Activated naive CD4-positive, alpha-beta T cell treated with anti-CD3 and anti-CD28 coated beads for 36 hours (primary cell): ENCODE measurements at regions not wholly inside any gene's neighbourhood (a gene's known extent, or its start where the extent isn't known, plus 50 kb on each side); places are given as distances from the start of the nearest gene placed in this dataset.

ENCODE experiments used
- CTCF ChIA-PET: fragments of 350-600 bp; sonication (Branson Sonifier 250); formaldehyde crosslinking; loops from one replicate; lab custom pipeline; 2021; ENCODE audit warnings: antibody characterized with exemption; lab: Charles Lee
- DNase-seq: peaks from one replicate; pipeline ENCODE4 v3.0.0-alpha.2; 2020
- H3K27ac Mint-ChIP-seq: one replicate; pipeline ENCODE4 v1.8.0; 2021; ENCODE audit warnings: mild to moderate bottlenecking, mixed read lengths
- H3K27me3 Mint-ChIP-seq: one replicate; pipeline ENCODE4 v1.8.0; 2021; ENCODE audit warnings: low read depth, mixed read lengths
- H3K36me3 Mint-ChIP-seq: one replicate; pipeline ENCODE4 v1.8.0; 2021; ENCODE audit warnings: low read depth, mixed read lengths
- H3K4me1 Mint-ChIP-seq: one replicate; pipeline ENCODE4 v1.8.0; 2021; ENCODE audit warnings: low read depth, mixed read lengths
- H3K4me3 Mint-ChIP-seq: one replicate; pipeline ENCODE4 v1.8.0; 2021; ENCODE audit warnings: mild to moderate bottlenecking, moderate library complexity, mixed read lengths
- H3K9me3 Mint-ChIP-seq: one replicate; pipeline ENCODE4 v1.8.0; 2021; ENCODE audit warnings: mixed read lengths
- intact Hi-C: fragments of 100-400 bp; cut with micrococcal nuclease; formaldehyde crosslinking; loops from one replicate; pipeline ENCODE4 v1.15.1; 2023

- no peaks in the 10 kb centered on the region for H3K4me1 Mint-ChIP-seq
- H3K9me3 Mint-ChIP-seq = no peaks in the 10 kb centered on the region
- H3K36me3 Mint-ChIP-seq = no peaks in the 10 kb centered on the region
- CTCF ChIA-PET = no interaction called here
- H3K4me3 Mint-ChIP-seq = no peak overlapping the region
- no peak for DNase-seq
- no peaks in the 10 kb centered on the region for H3K27me3 Mint-ChIP-seq
- intact Hi-C loops = no loop called here
- H3K27ac Mint-ChIP-seq = no peak overlapping the region
Observed at GRCh38 chr6:23377830-23378229, 748.2 kb upstream of the NRSN1 start.

GRCh38 chr6:23380465-23380864, 745.5 kb upstream of the NRSN1 start:
- H3K4me3 Mint-ChIP-seq = no peak overlapping the region
- H3K36me3 Mint-ChIP-seq = no peaks in the 10 kb centered on the region
- H3K9me3 Mint-ChIP-seq = no peaks in the 10 kb centered on the region
- CTCF ChIA-PET = no interaction called here
- DNase-seq = no peak
- H3K27me3 Mint-ChIP-seq = no peaks in the 10 kb centered on the region
- no peak overlapping the region for H3K27ac Mint-ChIP-seq
- H3K4me1 Mint-ChIP-seq = no peaks in the 10 kb centered on the region
- intact Hi-C loops = no loop called here

- CTCF ChIA-PET = no interaction called here
- no peaks in the 10 kb centered on the region for H3K4me1 Mint-ChIP-seq
- no peaks in the 10 kb centered on the region for H3K36me3 Mint-ChIP-seq
- no peak overlapping the region for H3K27ac Mint-ChIP-seq
- intact Hi-C loops = no loop called here
- H3K4me3 Mint-ChIP-seq = no peak overlapping the region
- H3K27me3 Mint-ChIP-seq = no peaks in the 10 kb centered on the region
- no peak for DNase-seq
- peaks cover 1% of the 10 kb centered on the region for H3K9me3 Mint-ChIP-seq
Observed at GRCh38 chr6:23388086-23388783, 737.8 kb upstream of the NRSN1 start.

GRCh38 chr6:23389386-23389785, 736.6 kb upstream of the NRSN1 start:
- H3K4me3 Mint-ChIP-seq = no peak overlapping the region
- DNase-seq = no peak
- intact Hi-C loops = no loop called here
- no peaks in the 10 kb centered on the region for H3K27me3 Mint-ChIP-seq
- H3K27ac Mint-ChIP-seq = no peak overlapping the region
- peaks cover 1% of the 10 kb centered on the region for H3K9me3 Mint-ChIP-seq
- H3K36me3 Mint-ChIP-seq = no peaks in the 10 kb centered on the region
- H3K4me1 Mint-ChIP-seq = no peaks in the 10 kb centered on the region
- CTCF ChIA-PET = no interaction called here

GRCh38 chr6:23390221-23390620, 735.8 kb upstream of the NRSN1 start:
- Mint-ChIP-seq H3K27me3 (no peaks in the 10 kb centered on the region), H3K36me3 (no peaks in the 10 kb centered on the region), H3K4me3 (no peak overlapping the region), H3K4me1 (no peaks in the 10 kb centered on the region), H3K9me3 (peaks cover 1% of the 10 kb centered on the region), H3K27ac (no peak overlapping the region)
- CTCF ChIA-PET = no interaction called here
- intact Hi-C loops = no loop called here
- DNase-seq = no peak

- H3K27me3 Mint-ChIP-seq = peaks cover 2% of the 10 kb centered on the region
- intact Hi-C loops = no loop called here
- no peaks in the 10 kb centered on the region for H3K4me1 Mint-ChIP-seq
- no peaks in the 10 kb centered on the region for H3K36me3 Mint-ChIP-seq
- no peak overlapping the region for H3K4me3 Mint-ChIP-seq
- no peak overlapping the region for H3K27ac Mint-ChIP-seq
- CTCF ChIA-PET = no interaction called here
- no peaks in the 10 kb centered on the region for H3K9me3 Mint-ChIP-seq
- DNase-seq = no peak
Observed at GRCh38 chr6:23394681-23395080, 731.3 kb upstream of the NRSN1 start.

- intact Hi-C loops = no loop called here
Observed at GRCh38 chr6:23395381-23395780, 730.6 kb upstream of the NRSN1 start.

GRCh38 chr6:23396949-23397348, 729.1 kb upstream of the NRSN1 start:
- intact Hi-C loops = no loop called here
- CTCF ChIA-PET = no interaction called here
- no peak for DNase-seq
- Mint-ChIP-seq H3K9me3 (no peaks in the 10 kb centered on the region), H3K4me3 (no peak overlapping the region), H3K27ac (no peak overlapping the region), H3K27me3 (peaks cover 2% of the 10 kb centered on the region), H3K4me1 (no peaks in the 10 kb centered on the region), H3K36me3 (no peaks in the 10 kb centered on the region)

More at GRCh38 chr6:23395381-23395780, 730.6 kb upstream of the NRSN1 start:
- DNase-seq = no peak
- CTCF ChIA-PET = interaction anchor here (0.6 kb wide), 1 partner anchor 1236 kb away, joined by 3 read pairs; no protein-coding TSS in a partner anchor
- no peaks in the 10 kb centered on the region for H3K9me3 Mint-ChIP-seq
- H3K27me3 Mint-ChIP-seq = peaks cover 2% of the 10 kb centered on the region
- no peak overlapping the region for H3K27ac Mint-ChIP-seq
- H3K4me3 Mint-ChIP-seq = no peak overlapping the region
- no peaks in the 10 kb centered on the region for H3K36me3 Mint-ChIP-seq
- no peaks in the 10 kb centered on the region for H3K4me1 Mint-ChIP-seq

- CTCF ChIA-PET = no interaction called here
- no peaks in the 10 kb centered on the region for H3K36me3 Mint-ChIP-seq
- H3K27me3 Mint-ChIP-seq = no peaks in the 10 kb centered on the region
- no peaks in the 10 kb centered on the region for H3K9me3 Mint-ChIP-seq
- no peak for DNase-seq
- no peak overlapping the region for H3K27ac Mint-ChIP-seq
- no peak overlapping the region for H3K4me3 Mint-ChIP-seq
- intact Hi-C loops = no loop called here
- no peaks in the 10 kb centered on the region for H3K4me1 Mint-ChIP-seq
Observed at GRCh38 chr6:23403460-23403859, 722.6 kb upstream of the NRSN1 start.

GRCh38 chr6:23409531-23409930, 716.5 kb upstream of the NRSN1 start:
- Mint-ChIP-seq H3K4me3 (no peak overlapping the region), H3K36me3 (no peaks in the 10 kb centered on the region), H3K4me1 (no peaks in the 10 kb centered on the region), H3K27me3 (no peaks in the 10 kb centered on the region), H3K9me3 (peaks cover 7% of the 10 kb centered on the region), H3K27ac (no peak overlapping the region)
- CTCF ChIA-PET = interaction anchor here (0.6 kb wide), 1 partner anchor 535 kb away, joined by 5 read pairs; no protein-coding TSS in a partner anchor
- intact Hi-C loops = no loop called here
- DNase-seq = no peak

- Mint-ChIP-seq H3K27me3 (no peaks in the 10 kb centered on the region), H3K4me3 (no peak overlapping the region), H3K9me3 (peaks cover 7% of the 10 kb centered on the region), H3K27ac (no peak overlapping the region), H3K36me3 (no peaks in the 10 kb centered on the region), H3K4me1 (no peaks in the 10 kb centered on the region)
- CTCF ChIA-PET = no interaction called here
- no peak for DNase-seq
- intact Hi-C loops = no loop called here
Observed at GRCh38 chr6:23410439-23410838, 715.6 kb upstream of the NRSN1 start.

- Mint-ChIP-seq H3K36me3 (no peaks in the 10 kb centered on the region), H3K9me3 (peaks cover 7% of the 10 kb centered on the region), H3K4me3 (no peak overlapping the region), H3K4me1 (no peaks in the 10 kb centered on the region), H3K27ac (no peak overlapping the region), H3K27me3 (no peaks in the 10 kb centered on the region)
- no peak for DNase-seq
- CTCF ChIA-PET = no interaction called here
- intact Hi-C loops = no loop called here
Observed at GRCh38 chr6:23412770-23413169, 713.2 kb upstream of the NRSN1 start.

- Mint-ChIP-seq H3K36me3 (no peaks in the 10 kb centered on the region), H3K4me3 (no peak overlapping the region), H3K4me1 (no peaks in the 10 kb centered on the region), H3K9me3 (peaks cover 7% of the 10 kb centered on the region), H3K27me3 (no peaks in the 10 kb centered on the region), H3K27ac (no peak overlapping the region)
- CTCF ChIA-PET = no interaction called here
- DNase-seq = no peak
- intact Hi-C loops = no loop called here
Observed at GRCh38 chr6:23413327-23414050, 712.5 kb upstream of the NRSN1 start.
